HL-60 (cell line): ENCODE measurements at regions not wholly inside any gene's neighbourhood (a gene's known extent, or its start where the extent isn't known, plus 50 kb on each side); places are given as distances from the start of the nearest gene placed in this dataset.

Experiments used
- CTCF ChIP-seq: IDR thresholded peaks from one replicate; pipeline ENCODE4 v1.5.1; 2011; ENCODE audit warnings: low read length, control low read depth, inconsistent platforms; ENCODE audit not compliant: insufficient read depth
- GABPA ChIP-seq: IDR thresholded peaks from 2 replicates; pipeline ENCODE4 v1.6.1; 2012; ENCODE audit warnings: low read depth
- POLR2AphosphoS5 ChIP-seq: IDR thresholded peaks from 2 replicates; pipeline ENCODE4 v1.6.1; 2012; ENCODE audit warnings: low read depth
- REST ChIP-seq: IDR thresholded peaks from 2 replicates; pipeline ENCODE4 v1.6.1; 2012; ENCODE audit warnings: low read depth; ENCODE audit not compliant: insufficient replicate concordance

- TF ChIP-seq POLR2AphosphoS5 (no peak), CTCF (no peak), REST (no peak), GABPA (no peak)
These were observed 660.1 kb downstream of the MED13L start for GRCh38 chr12:115617391-115617790.
